H9 (cell line): ENCODE measurements at regions not wholly inside any gene's neighbourhood (a gene's known extent, or its start where the extent isn't known, plus 50 kb on each side); places are given as distances from the start of the nearest gene placed in this dataset.

Experiments used
- DNase-seq: peaks from one replicate; pipeline ENCODE4 v3.0.0-alpha.2; 2017
- H2AFZ ChIP-seq: one replicate; pipeline ENCODE4 v1.6.1; 2013; ENCODE audit warnings: mild to moderate bottlenecking, low read length, control low read depth, moderate library complexity
- H2AK5ac ChIP-seq: 2 replicates; pipeline ENCODE4 v1.6.1; 2013; ENCODE audit warnings: low read length, control low read depth, mixed read lengths; ENCODE audit not compliant: insufficient read length
- H2BK120ac ChIP-seq: one replicate; pipeline ENCODE4 v1.6.1; 2013; ENCODE audit warnings: low read depth, mild to moderate bottlenecking, low read length, control low read depth, inconsistent platforms; ENCODE audit not compliant: poor library complexity, severe bottlenecking
- H2BK12ac ChIP-seq: 2 replicates; pipeline ENCODE4 v1.6.1; 2013; ENCODE audit warnings: low read length, control low read depth, mixed read lengths, low read depth; ENCODE audit not compliant: insufficient read length
- H2BK15ac ChIP-seq: 2 replicates; pipeline ENCODE4 v1.6.1; 2013; ENCODE audit warnings: low read depth, low read length, control low read depth
- H2BK20ac ChIP-seq: one replicate; pipeline ENCODE4 v1.6.1; 2013; ENCODE audit warnings: low read depth, mild to moderate bottlenecking, low read length, control low read depth, inconsistent platforms; ENCODE audit not compliant: poor library complexity, severe bottlenecking
- H2BK5ac ChIP-seq: 2 replicates; pipeline ENCODE4 v1.6.1; 2013; ENCODE audit warnings: low read length, control low read depth, mixed read lengths; ENCODE audit not compliant: insufficient read length
- H3K14ac ChIP-seq: 2 replicates; pipeline ENCODE4 v1.6.1; 2013; ENCODE audit warnings: low read length, control low read depth; ENCODE audit not compliant: insufficient read depth
- H3K18ac ChIP-seq: 2 replicates; pipeline ENCODE4 v1.6.1; 2013; ENCODE audit warnings: low read depth, mild to moderate bottlenecking, mixed read lengths, low read length, control low read depth; ENCODE audit not compliant: insufficient read length
- H3K23ac ChIP-seq: 2 replicates; pipeline ENCODE4 v1.6.1; 2013; ENCODE audit warnings: low read length, control low read depth, mixed read lengths, low read depth; ENCODE audit not compliant: insufficient read length
- H3K23me2 ChIP-seq: 2 replicates; pipeline ENCODE4 v1.6.1; 2013; ENCODE audit warnings: low read depth, mild to moderate bottlenecking, mixed read lengths, low read length, control low read depth; ENCODE audit not compliant: insufficient read length, poor library complexity, severe bottlenecking
- H3K27ac ChIP-seq: 2 replicates; pipeline ENCODE4 v1.5.1; 2013; ENCODE audit warnings: low read length, control low read depth, mixed read lengths, low read depth; ENCODE audit not compliant: insufficient read length
- H3K27me3 ChIP-seq: 2 replicates; pipeline ENCODE4 v1.6.1; 2013; ENCODE audit warnings: low read length, control low read depth, inconsistent platforms; ENCODE audit not compliant: insufficient read depth
- H3K4ac ChIP-seq: 2 replicates; pipeline ENCODE4 v1.6.1; 2013; ENCODE audit warnings: low read depth, mild to moderate bottlenecking, control low read depth, inconsistent platforms, low read length, moderate library complexity
- H3K4me1 ChIP-seq: 2 replicates; pipeline ENCODE4 v1.6.1; 2013; ENCODE audit warnings: low read length, control low read depth, inconsistent platforms; ENCODE audit not compliant: insufficient read depth
- H3K4me2 ChIP-seq: 2 replicates; pipeline ENCODE4 v1.6.1; 2013; ENCODE audit warnings: low read length, control low read depth, mixed read lengths; ENCODE audit not compliant: insufficient read length, insufficient read depth
- H3K56ac ChIP-seq: 2 replicates; pipeline ENCODE4 v1.6.1; 2013; ENCODE audit warnings: low read depth, mild to moderate bottlenecking, mixed read lengths, low read length, control low read depth; ENCODE audit not compliant: insufficient read length
- H3K79me1 ChIP-seq: 2 replicates; pipeline ENCODE4 v1.6.1; 2013; ENCODE audit warnings: low read depth, mild to moderate bottlenecking, moderate library complexity, low read length, control low read depth, inconsistent platforms; ENCODE audit not compliant: insufficient read depth, poor library complexity, severe bottlenecking
- H3K79me2 ChIP-seq: 2 replicates; pipeline ENCODE4 v1.6.1; 2013; ENCODE audit warnings: low read length, control low read depth, inconsistent platforms; ENCODE audit not compliant: insufficient read depth
- H3K9ac ChIP-seq: 2 replicates; pipeline ENCODE4 v1.6.1; 2013; ENCODE audit warnings: low read length, control low read depth, mixed read lengths; ENCODE audit not compliant: insufficient read length; ENCODE audit errors: extremely low read depth
- H3K9me3 ChIP-seq: one replicate; pipeline ENCODE4 v1.6.1; 2013; ENCODE audit warnings: low read depth, low read length, inconsistent platforms; ENCODE audit not compliant: control insufficient read depth
- H3T11ph ChIP-seq: one replicate; pipeline ENCODE4 v1.6.1; 2013; ENCODE audit warnings: mild to moderate bottlenecking, low read length, control low read depth, inconsistent platforms
- H4K20me1 ChIP-seq: one replicate; pipeline ENCODE4 v1.6.1; 2013; ENCODE audit not compliant: control insufficient read depth, insufficient read length, insufficient read depth
- H4K5ac ChIP-seq: 2 replicates; pipeline ENCODE4 v1.6.1; 2013; ENCODE audit warnings: low read depth, mild to moderate bottlenecking, mixed read lengths, low read length, control low read depth; ENCODE audit not compliant: insufficient read length
- H4K8ac ChIP-seq: replicated peaks from 2 replicates; pipeline ENCODE4 v1.6.1; 2013; ENCODE audit warnings: low read length, control low read depth, mixed read lengths, low read depth; ENCODE audit not compliant: insufficient read length
- H4K91ac ChIP-seq: 2 replicates; pipeline ENCODE4 v1.6.1; 2013; ENCODE audit warnings: low read depth, mild to moderate bottlenecking, moderate library complexity, mixed read lengths, low read length, control low read depth; ENCODE audit not compliant: insufficient read length
- H3K27ac Mint-ChIP-seq, 3 experiments: 2 replicates in 2 of 3; 3 replicates in 1 of 3; pipeline ENCODE4 v1.8.0; 2020 to 2021; ENCODE audit warnings: mixed read lengths in 3 of 3, mild to moderate bottlenecking in 1 of 3, moderate library complexity in 1 of 3
- H3K27me3 Mint-ChIP-seq: 2 replicates; pipeline ENCODE4 v1.8.0; 2021; ENCODE audit warnings: low read depth, mild to moderate bottlenecking, moderate library complexity, mixed read lengths
- H3K36me3 Mint-ChIP-seq, 3 experiments: 2 replicates in 2 of 3; 3 replicates in 1 of 3; pipeline ENCODE4 v1.8.0; 2020 to 2021; ENCODE audit warnings: low read depth in 3 of 3, mixed read lengths in 3 of 3; ENCODE audit not compliant: insufficient read depth in 1 of 3
- H3K4me1 Mint-ChIP-seq, 2 experiments: 2 replicates each; pipeline ENCODE4 v1.8.0; 2020; ENCODE audit warnings: mixed read lengths in 2 of 2
- H3K4me3 Mint-ChIP-seq, 2 experiments: 2 replicates in 1 of 2; 3 replicates in 1 of 2; pipeline ENCODE4 v1.8.0; 2020 to 2021; ENCODE audit warnings: mild to moderate bottlenecking in 2 of 2, mixed read lengths in 2 of 2, moderate library complexity in 1 of 2
- H3K9me3 Mint-ChIP-seq, 2 experiments: 2 replicates in 1 of 2; 3 replicates in 1 of 2; pipeline ENCODE4 v1.8.0; 2020; ENCODE audit warnings: mild to moderate bottlenecking in 2 of 2, mixed read lengths in 2 of 2, moderate library complexity in 1 of 2
- CTCF ChIP-seq: fragments of 200-600 bp; sonication (generic); conservative IDR thresholded peaks from 3 replicates; pipeline ENCODE4 v1.8.0; 2021; ENCODE audit warnings: antibody characterized with exemption, mild to moderate bottlenecking
- WGBS: extraction: QIAGEN DNeasy Blood & Tissue Kit; methylation state at CpG from one replicate; pipeline ENCODE4 v1.1.7; 2013; ENCODE audit warnings: missing lambda C conversion rate, low lambda C conversion rate, mixed read lengths; ENCODE audit not compliant: insufficient read length; ENCODE audit errors: extremely low coverage; 5-methylcytosine and 5-hydroxymethylcytosine counted together

- no peak overlapping the region for H2BK15ac ChIP-seq
- DNase-seq = no peak
Measured at GRCh38 chr18:6479699-6480098, 65.0 kb upstream of the L3MBTL4 start.

More at GRCh38 chr18:6479699-6480098, 65.0 kb upstream of the L3MBTL4 start:
- Histone ChIP-seq H3K27me3 (no peaks in the 10 kb centered on the region), H3K23ac (no peak overlapping the region), H4K8ac (no peak overlapping the region), H2BK20ac (no peak overlapping the region), H3K18ac (no peak overlapping the region), H3K4ac (no peak overlapping the region), H3K56ac (no peak overlapping the region), H3K9ac (no peak overlapping the region), H4K20me1 (no peaks in the 10 kb centered on the region), H3K79me1 (no peaks in the 10 kb centered on the region), H3K4me1 (no peaks in the 10 kb centered on the region; the same call in 1 of the 2 replicates), H3K23me2 (no peaks in the 10 kb centered on the region), H3T11ph (no peak overlapping the region), H3K79me2 (no peaks in the 10 kb centered on the region), H4K91ac (no peak overlapping the region), H4K5ac (no peak overlapping the region), H2BK120ac (no peak overlapping the region), H2AK5ac (no peak overlapping the region), H3K4me2 (no peak overlapping the region), H3K14ac (no peak overlapping the region), H2BK12ac (no peak overlapping the region), H3K27ac (no peak overlapping the region), H3K9me3 (no peaks in the 10 kb centered on the region), H2AFZ (no peak overlapping the region), H2BK5ac (no peak overlapping the region)
- H3K36me3 Mint-ChIP-seq = no peaks in the 10 kb centered on the region
- TF ChIP-seq CTCF = no peak
- H3K4me1 Mint-ChIP-seq = peaks cover 8% of the 10 kb centered on the region in 2 experiments
- no peak overlapping the region for H3K4me3 Mint-ChIP-seq
- WGBS = no CpG with 5 or more reads among the region's 4 CpGs
- no peaks in the 10 kb centered on the region; a peak in 1 of 5 replicates for H3K9me3 Mint-ChIP-seq
- H3K27me3 Mint-ChIP-seq = no peaks in the 10 kb centered on the region; the same call in 1 of the 2 replicates
- H3K27ac Mint-ChIP-seq = no peak overlapping the region
